A549 (cell line): ENCODE measurements at regions not wholly inside any gene's neighbourhood (a gene's known extent, or its start where the extent isn't known, plus 50 kb on each side); places are given as distances from the start of the nearest gene placed in this dataset.

ENCODE experiments used
- ATAC-seq, 2 experiments: fragments of 200-7000 bp in 1 of 2; fragments of >200 bp in 1 of 2; cut with Nextera tagmentation in 1 of 2; cut with Tn5 transposase in 1 of 2; 3 replicates each; pipeline versions ENCODE4 v1.8.0 to v1.9.1; 2018 to 2020; ENCODE audit warnings: mild to moderate bottlenecking in 1 of 2, moderate library complexity in 1 of 2
- CTCF ChIA-PET: fragments of 300-600 bp; sonication (Branson Sonifier 250); formaldehyde crosslinking; extraction: SDS; loops from one replicate; lab custom pipeline; 2021; ENCODE audit warnings: antibody characterized with exemption, inconsistent platforms; lab: Yijun Ruan, JAX
- POLR2A ChIA-PET: fragments of 350-600 bp; formaldehyde crosslinking; extraction: SDS; loops from one replicate; lab custom pipeline; 2021; ENCODE audit warnings: antibody characterized with exemption, inconsistent platforms; lab: Yijun Ruan, JAX
- DNase-seq, 2 experiments: peaks; one replicate each; pipeline versions ENCODE4 v3.0.0 to v3.0.0-alpha.2; 2011 to 2016; ENCODE audit warnings: low read depth in 1 of 2, low spot score in 1 of 2
- FAIRE-seq: peaks from 2 replicates; lab custom pipeline; 2011; peaks lifted over from hg19 to GRCh38; lab: Jason Lieb, UNC
- H3K27ac ChIP-seq, 2 experiments: fragments of >200 bp; sonication (Bioruptor Twin); formaldehyde crosslinking; 3 replicates each; pipeline ENCODE4 v1.5.1; 2016 to 2017
- H3K4me1 ChIP-seq: fragments of >200 bp; sonication (Bioruptor Twin); formaldehyde crosslinking; 3 replicates; pipeline ENCODE4 v1.6.1; 2016
- H3K4me2 ChIP-seq: fragments of >200 bp; sonication (Bioruptor Twin); formaldehyde crosslinking; 3 replicates; pipeline ENCODE4 v1.6.1; 2016
- H3K4me3 ChIP-seq: fragments of >200 bp; sonication (Bioruptor Twin); formaldehyde crosslinking; 3 replicates; pipeline ENCODE4 v1.5.1; 2016
- H3K9me3 ChIP-seq: fragments of >200 bp; sonication (Bioruptor Twin); formaldehyde crosslinking; 3 replicates; pipeline ENCODE4 v1.6.1; 2016
- BCL3 ChIP-seq: fragments of >200 bp; sonication (Bioruptor Twin); formaldehyde crosslinking; IDR thresholded peaks from 3 replicates; pipeline ENCODE4 v1.6.1; 2016
- CBX8 ChIP-seq: fragments of 200-600 bp; sonication (generic); IDR thresholded peaks from 2 replicates; pipeline ENCODE4 v1.6.1; 2016
- CEBPB ChIP-seq, 2 experiments: fragments of >200 bp in 1 of 2; sonication (Bioruptor Twin) in 1 of 2; formaldehyde crosslinking in 1 of 2; IDR thresholded peaks; 2 replicates each; pipeline ENCODE4 v1.6.1; 2012 to 2016
- CHD4 ChIP-seq: fragments of 200-600 bp; sonication (generic); IDR thresholded peaks from 2 replicates; pipeline ENCODE4 v1.6.1; 2016; ENCODE audit warnings: antibody characterized with exemption, mild to moderate bottlenecking, borderline replicate concordance
- E2F6 ChIP-seq: IDR thresholded peaks from 2 replicates; pipeline ENCODE4 v1.6.1; 2012; ENCODE audit warnings: low read depth, borderline replicate concordance
- ELK1 ChIP-seq: fragments of 150-350 bp; IDR thresholded peaks from 2 replicates; pipeline ENCODE4 v1.6.1; 2014; ENCODE audit warnings: low read depth, mild to moderate bottlenecking, low read length
- FOSL2 ChIP-seq, 2 experiments: fragments of 450-650 bp in 1 of 2; fragments of >200 bp in 1 of 2; sonication (Bioruptor Twin) in 1 of 2; formaldehyde crosslinking; IDR thresholded peaks; 2 replicates each; pipeline versions ENCODE4 v1.5.0 to v1.6.1; 2016 to 2020; ENCODE audit warnings: mild to moderate bottlenecking in 1 of 2, moderate library complexity in 1 of 2
- HDAC2 ChIP-seq: fragments of 200-600 bp; sonication (generic); IDR thresholded peaks from 2 replicates; pipeline ENCODE4 v1.6.1; 2016
- HES2 ChIP-seq: fragments of >200 bp; sonication (Bioruptor Twin); formaldehyde crosslinking; IDR thresholded peaks from 2 replicates; pipeline ENCODE4 v1.6.1; 2016
- HEYL ChIP-seq: fragments of 250-450 bp; sonication (Bioruptor Pico); IDR thresholded peaks from 2 replicates; pipeline ENCODE4 v1.8.0; 2021; ENCODE audit warnings: mild to moderate bottlenecking, moderate library complexity
- KDM1A ChIP-seq: fragments of 200-600 bp; sonication (generic); IDR thresholded peaks from 2 replicates; pipeline ENCODE4 v1.6.1; 2016; ENCODE audit warnings: low read depth, mild to moderate bottlenecking
- KDM5A ChIP-seq: fragments of 200-600 bp; sonication (generic); IDR thresholded peaks from 2 replicates; pipeline ENCODE4 v1.6.1; 2016; ENCODE audit warnings: antibody characterized with exemption, mild to moderate bottlenecking
- MAX ChIP-seq: IDR thresholded peaks from 2 replicates; pipeline ENCODE4 v1.6.1; 2012
- MYC ChIP-seq: IDR thresholded peaks from 2 replicates; pipeline ENCODE4 v1.6.1; 2012; ENCODE audit warnings: mild to moderate bottlenecking, inconsistent platforms, low read length, improper control_type of control experiment, borderline replicate concordance
- PHF8 ChIP-seq: fragments of 200-600 bp; sonication (generic); IDR thresholded peaks from 2 replicates; pipeline ENCODE4 v1.6.1; 2016; ENCODE audit warnings: low read depth, mild to moderate bottlenecking, antibody characterized with exemption, moderate library complexity, borderline replicate concordance
- RAD21 ChIP-seq, 2 experiments: fragments of >200 bp in 1 of 2; sonication (Bioruptor Twin) in 1 of 2; formaldehyde crosslinking in 1 of 2; IDR thresholded peaks in 1 of 2; conservative IDR thresholded peaks in 1 of 2; 2 replicates in 1 of 2; 3 replicates in 1 of 2; pipeline ENCODE4 v1.6.1; 2012 to 2018; ENCODE audit warnings: inconsistent platforms in 1 of 2
- RARB ChIP-seq: fragments of 250-450 bp; sonication (Bioruptor Pico); IDR thresholded peaks from 2 replicates; pipeline ENCODE4 v1.8.0; 2021; ENCODE audit warnings: mild to moderate bottlenecking, moderate library complexity
- RCOR1 ChIP-seq: fragments of 150-350 bp; IDR thresholded peaks from 2 replicates; pipeline ENCODE4 v1.6.1; 2014; ENCODE audit warnings: antibody characterized with exemption, low read length, low read depth
- RFX5 ChIP-seq: fragments of 450-650 bp; IDR thresholded peaks from 2 replicates; pipeline ENCODE4 v1.7.1; 2014; ENCODE audit warnings: antibody characterized with exemption, mild to moderate bottlenecking, moderate library complexity
- RNF2 ChIP-seq: fragments of 200-600 bp; sonication (generic); IDR thresholded peaks from 2 replicates; pipeline ENCODE4 v1.6.1; 2016; ENCODE audit warnings: low read depth, mild to moderate bottlenecking, antibody characterized with exemption, moderate library complexity, borderline replicate concordance
- TFCP2L1 ChIP-seq: fragments of 250-450 bp; sonication (Bioruptor Pico); IDR thresholded peaks from 2 replicates; pipeline ENCODE4 v1.5.0; 2021; ENCODE audit warnings: mild to moderate bottlenecking
- TP53 ChIP-seq: fragments of 250-450 bp; sonication (Bioruptor Pico); IDR thresholded peaks from 2 replicates; pipeline ENCODE4 v1.5.0; 2021; ENCODE audit warnings: mild to moderate bottlenecking, moderate library complexity
- USF2 ChIP-seq: fragments of 450-650 bp; IDR thresholded peaks from 2 replicates; pipeline ENCODE4 v1.6.1; 2014; ENCODE audit warnings: antibody characterized with exemption
- ZC3H11A ChIP-seq: fragments of 450-650 bp; IDR thresholded peaks from 2 replicates; pipeline ENCODE4 v1.6.1; 2014; ENCODE audit warnings: antibody characterized with exemption, mild to moderate bottlenecking
- WGBS: methylation state at CpG from one replicate; pipeline ENCODE4 v1.1.6; 2017; ENCODE audit errors: missing lambda C conversion rate; 5-methylcytosine and 5-hydroxymethylcytosine counted together

- FAIRE-seq = no peak
- Histone ChIP-seq H3K27ac (peak overlapping the region; percentile 82 to 85), H3K4me3 (peak overlapping the region; percentile 52), H3K9me3 (no peaks in the 10 kb centered on the region), H3K4me2 (peak overlapping the region; percentile 63), H3K4me1 (peaks cover 2% of the 10 kb centered on the region; the same call in 1 of the 3 replicates)
- DNase-seq = peak in 1 of 2 experiments; percentile 49
- ChIA-PET POLR2A (interaction anchor here (0.6 to 0.7 kb wide), 2 partner anchors 83 to 101 kb away, joined by 3 to 6 read pairs; no protein-coding TSS in a partner anchor), CTCF (interaction anchor here (0.6 to 1.0 kb wide), 4 partner anchors 9 to 270 kb away, joined by 3 to 5 read pairs (median 3); no protein-coding TSS in a partner anchor)
- WGBS = under 1% methylated on average over 37 of the region's 58 CpGs
- peak; percentile 73 to 74 for ATAC-seq
- peak; percentile 25; the same call in 1 of the 2 replicates for TF ChIP-seq E2F6
- TF ChIP-seq FOSL2 (IDR thresholded peaks at IDR 0.05) = no peak
- TF ChIP-seq FOSL2 (CRISPR knock-in tag; IDR thresholded peaks at IDR 0.05) = 0 out of 2 replicates have a peak, but pooled peaks have one; percentile 9
- peak; percentile 59; the same call in 1 of the 2 replicates for TF ChIP-seq PHF8
- no peak for TF ChIP-seq KDM1A
- TF ChIP-seq HEYL (CRISPR knock-in tag) = no peak
- no peak for TF ChIP-seq RARB (CRISPR knock-in tag)
- TF ChIP-seq MAX = peak; percentile 60; the same call in 1 of the 2 replicates
- TF ChIP-seq RNF2 = no peak
- no peak for TF ChIP-seq CBX8
Observed at GRCh38 chr4:123505095-123506010, 108.8 kb downstream of the SPRY1 start.

GRCh38 chr4:123506011-123506695 is 109.6 kb downstream of the SPRY1 start:
- WGBS = 77% methylated on average over 15 of the region's 17 CpGs
- ATAC-seq (no peak), FAIRE-seq (no peak), DNase-seq (no peak)
- TF ChIP-seq PHF8 = no peak
- TF ChIP-seq ZC3H11A = no peak
- TF ChIP-seq HES2 = no peak
- no peak for TF ChIP-seq CEBPB (IDR thresholded peaks at IDR 0.05)
- TF ChIP-seq KDM5A = no peak
- TF ChIP-seq TFCP2L1 (CRISPR knock-in tag) = no peak
- no peak for TF ChIP-seq USF2
- no peak for TF ChIP-seq TP53 (CRISPR knock-in tag)
- no peak for TF ChIP-seq BCL3
- TF ChIP-seq CHD4 = no peak
- TF ChIP-seq RFX5 = no peak
- TF ChIP-seq RAD21 (conservative IDR thresholded peaks at IDR 0.05 in 1 of 2, IDR thresholded peaks at IDR 0.05 in 1 of 2) = no peak
- TF ChIP-seq MYC = no peak
- no peak for TF ChIP-seq HDAC2
- TF ChIP-seq ELK1 = no peak
- TF ChIP-seq RCOR1 = no peak
- Histone ChIP-seq H3K4me2 (peak overlapping the region; percentile 63), H3K27ac (peak overlapping the region; percentile 82 to 85), H3K9me3 (no peaks in the 10 kb centered on the region), H3K4me1 (peaks cover 2% of the 10 kb centered on the region; the same call in 1 of the 3 replicates), H3K4me3 (peak overlapping the region; percentile 52)
- CTCF ChIA-PET = interaction anchor here (0.6 kb wide), 1 partner anchor 271 kb away, joined by 5 read pairs; no protein-coding TSS in a partner anchor
- POLR2A ChIA-PET = interaction anchor here (0.7 kb wide), 1 partner anchor 101 kb away, joined by 6 read pairs; no protein-coding TSS in a partner anchor
